BJ (cell line): ENCODE measurements at regions not wholly inside any gene's neighbourhood (a gene's known extent, or its start where the extent isn't known, plus 50 kb on each side); places are given as distances from the start of the nearest gene placed in this dataset.

ENCODE experiments used
- CTCF ChIA-PET: fragments of 350-600 bp; formaldehyde crosslinking; extraction: SDS; loops from one replicate; lab custom pipeline; 2021; ENCODE audit warnings: antibody characterized with exemption, inconsistent platforms; lab: Yijun Ruan, JAX
- POLR2A ChIA-PET: fragments of 300-600 bp; sonication (Branson Sonifier 250); formaldehyde crosslinking; extraction: SDS; loops from one replicate; lab custom pipeline; 2021; ENCODE audit warnings: antibody characterized with exemption; lab: Charles Lee
- DNase-seq: peaks from one replicate; pipeline ENCODE4 v3.0.0-alpha.2; 2011; ENCODE audit warnings: low read depth
- H3K27me3 ChIP-seq: 2 replicates; pipeline ENCODE4 v1.6.0; 2011; ENCODE audit warnings: low read length; ENCODE audit not compliant: control insufficient read depth, insufficient read depth
- H3K36me3 ChIP-seq: 2 replicates; pipeline ENCODE4 v1.5.1; 2011; ENCODE audit warnings: low read length; ENCODE audit not compliant: control insufficient read depth, insufficient read depth
- H3K4me3 ChIP-seq: 2 replicates; pipeline ENCODE4 v1.5.1; 2011; ENCODE audit warnings: low read depth, mild to moderate bottlenecking, control low read depth, low read length
- TF ChIP-seq, protein P1 (sequence below): IDR thresholded peaks from 2 replicates; pipeline ENCODE4 v1.5.1; 2011; ENCODE audit warnings: low read depth, mild to moderate bottlenecking, control low read depth, inconsistent platforms, low read length, moderate library complexity; ENCODE audit not compliant: insufficient read depth

DNA sequence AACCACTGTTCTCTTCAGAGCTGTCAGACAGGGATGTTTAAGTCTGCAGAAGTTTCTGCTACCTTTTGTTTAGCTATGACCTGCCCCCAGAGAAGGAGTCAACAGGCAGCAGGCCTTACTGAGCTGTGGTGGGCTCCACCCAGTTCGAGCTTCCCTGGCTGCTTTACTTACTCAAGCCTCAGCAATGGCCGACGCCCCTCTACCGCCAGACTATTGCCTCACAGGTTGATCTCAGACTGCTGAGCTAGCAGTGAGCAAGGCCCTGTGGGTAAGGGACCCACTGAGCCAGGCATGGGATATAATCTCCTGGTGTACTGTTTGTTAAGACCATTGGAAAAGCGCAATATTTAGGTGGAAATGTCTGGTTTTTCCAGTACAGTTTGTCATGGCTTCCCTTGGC is 229.6 kb downstream of the TMEM167A start:
- CTCF ChIA-PET: interaction anchor here (0.6 kb wide), 1 partner anchor 305 kb away, joined by 3 read pairs; no protein-coding TSS in a partner anchor
- H3K4me3 ChIP-seq: no peak overlapping the region
- TF ChIP-seq, protein P1, sequence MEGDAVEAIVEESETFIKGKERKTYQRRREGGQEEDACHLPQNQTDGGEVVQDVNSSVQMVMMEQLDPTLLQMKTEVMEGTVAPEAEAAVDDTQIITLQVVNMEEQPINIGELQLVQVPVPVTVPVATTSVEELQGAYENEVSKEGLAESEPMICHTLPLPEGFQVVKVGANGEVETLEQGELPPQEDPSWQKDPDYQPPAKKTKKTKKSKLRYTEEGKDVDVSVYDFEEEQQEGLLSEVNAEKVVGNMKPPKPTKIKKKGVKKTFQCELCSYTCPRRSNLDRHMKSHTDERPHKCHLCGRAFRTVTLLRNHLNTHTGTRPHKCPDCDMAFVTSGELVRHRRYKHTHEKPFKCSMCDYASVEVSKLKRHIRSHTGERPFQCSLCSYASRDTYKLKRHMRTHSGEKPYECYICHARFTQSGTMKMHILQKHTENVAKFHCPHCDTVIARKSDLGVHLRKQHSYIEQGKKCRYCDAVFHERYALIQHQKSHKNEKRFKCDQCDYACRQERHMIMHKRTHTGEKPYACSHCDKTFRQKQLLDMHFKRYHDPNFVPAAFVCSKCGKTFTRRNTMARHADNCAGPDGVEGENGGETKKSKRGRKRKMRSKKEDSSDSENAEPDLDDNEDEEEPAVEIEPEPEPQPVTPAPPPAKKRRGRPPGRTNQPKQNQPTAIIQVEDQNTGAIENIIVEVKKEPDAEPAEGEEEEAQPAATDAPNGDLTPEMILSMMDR: no peak
- H3K36me3 ChIP-seq: no peaks in the 10 kb centered on the region
- DNase-seq: no peak
- H3K27me3 ChIP-seq: no peaks in the 10 kb centered on the region
- POLR2A ChIA-PET: no interaction called here

DNA sequence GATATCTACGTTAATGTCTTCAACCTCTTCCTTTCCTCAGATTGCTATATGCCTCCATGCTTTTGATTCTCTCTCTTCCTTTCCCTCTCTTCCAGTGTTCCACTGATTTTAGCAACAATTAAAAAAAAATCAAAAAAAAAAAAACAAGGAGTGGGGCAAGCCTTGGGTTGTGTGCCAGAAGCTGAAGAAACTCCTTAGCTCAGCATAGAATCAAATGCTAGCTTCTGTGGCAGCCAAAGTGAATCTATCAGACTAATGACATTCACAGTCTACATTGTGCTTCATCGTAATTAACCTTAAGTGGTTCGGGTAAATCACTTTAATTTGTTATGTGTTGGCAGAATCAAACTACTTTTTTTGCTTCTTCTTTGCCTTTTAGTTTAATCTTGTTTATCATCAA is 237.3 kb downstream of the TMEM167A start:
- CTCF ChIA-PET: no interaction called here
- TF ChIP-seq, protein P1: no peak
- POLR2A ChIA-PET: no interaction called here
- no peaks in the 10 kb centered on the region for H3K36me3 ChIP-seq
- no peak overlapping the region for H3K4me3 ChIP-seq
- DNase-seq: no peak
- H3K27me3 ChIP-seq: no peaks in the 10 kb centered on the region

DNA sequence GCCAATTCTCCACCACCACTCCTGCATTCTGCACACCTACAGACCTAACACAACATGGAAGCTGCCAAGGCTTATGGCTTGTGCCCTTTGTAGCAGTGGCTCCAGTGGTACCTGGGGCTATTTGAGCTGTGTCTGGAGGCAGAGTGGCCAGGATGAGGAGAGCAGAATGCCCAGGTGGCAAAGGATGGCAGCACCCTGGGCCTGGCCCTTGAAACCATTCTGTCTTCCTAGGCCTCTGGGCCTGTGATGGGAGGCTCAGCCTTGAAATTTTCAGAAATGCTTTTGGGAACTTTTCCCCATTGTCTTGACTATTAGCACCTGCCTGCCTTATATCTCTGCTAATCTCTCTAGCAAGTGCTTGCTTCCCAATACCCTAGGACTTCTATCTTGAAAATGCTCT is 241.7 kb downstream of the TMEM167A start:
- CTCF ChIA-PET: no interaction called here
- no peak for DNase-seq
- TF ChIP-seq, protein P1: no peak
- H3K27me3 ChIP-seq: no peaks in the 10 kb centered on the region
- no peak overlapping the region for H3K4me3 ChIP-seq
- H3K36me3 ChIP-seq: no peaks in the 10 kb centered on the region
- POLR2A ChIA-PET: no interaction called here

DNA sequence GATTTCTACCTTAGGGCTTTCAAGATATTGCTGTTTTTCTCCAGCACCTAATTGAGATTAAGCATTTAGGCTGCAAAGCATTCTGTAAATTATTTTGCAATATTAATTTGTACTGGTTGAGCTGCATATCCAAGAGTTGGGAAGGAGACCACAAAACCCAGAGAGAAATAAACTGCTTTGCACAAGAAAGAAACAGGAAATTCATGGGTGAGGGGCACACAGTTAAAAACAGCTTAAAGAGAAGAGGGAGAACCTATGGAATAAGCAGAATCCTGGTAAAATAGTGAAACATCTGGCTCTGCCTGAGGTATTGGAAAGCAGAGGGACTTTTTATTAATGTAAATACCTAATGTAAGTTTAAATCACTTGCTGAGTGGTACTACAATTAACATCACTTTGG is 243.0 kb downstream of the TMEM167A start:
- Histone ChIP-seq H3K4me3 (no peak overlapping the region), H3K27me3 (no peaks in the 10 kb centered on the region), H3K36me3 (no peaks in the 10 kb centered on the region)
- TF ChIP-seq, protein P1: no peak
- no peak for DNase-seq
- CTCF ChIA-PET: no interaction called here
- POLR2A ChIA-PET: no interaction called here

DNA sequence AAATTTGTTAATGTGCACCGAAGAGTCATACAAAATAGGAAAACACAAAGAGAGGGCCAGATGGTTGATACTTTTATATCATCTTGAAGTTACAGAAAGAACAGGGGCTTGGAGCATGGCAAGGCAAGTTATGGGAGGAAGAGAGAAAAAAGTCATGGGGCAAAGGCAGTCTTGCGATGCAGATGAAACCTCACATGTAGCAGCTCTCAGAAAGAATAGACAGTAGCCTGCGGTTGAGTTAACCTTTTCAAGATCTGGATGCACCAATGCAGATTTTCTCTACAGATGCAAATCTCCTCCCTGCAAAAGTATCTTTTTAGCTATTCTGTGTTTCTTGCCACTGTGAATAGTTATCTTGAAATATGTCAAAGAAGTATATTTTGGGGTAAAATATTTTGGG is 243.9 kb downstream of the TMEM167A start:
- DNase-seq: no peak
- Histone ChIP-seq H3K27me3 (no peaks in the 10 kb centered on the region), H3K4me3 (no peak overlapping the region), H3K36me3 (no peaks in the 10 kb centered on the region)
- CTCF ChIA-PET: no interaction called here
- POLR2A ChIA-PET: no interaction called here
- TF ChIP-seq, protein P1: no peak
